ENCODE measurements at regions not wholly inside any gene's neighbourhood (a gene's known extent, or its start where the extent isn't known, plus 50 kb on each side); places are given as distances from the start of the nearest gene placed in this dataset.

- no peak for ATAC-seq
- Mint-ChIP-seq H3K4me3 (no peak overlapping the region), H3K36me3 (no peaks in the 10 kb centered on the region), H3K27ac (no peak overlapping the region), H3K4me1 (no peaks in the 10 kb centered on the region), H3K9me3 (peaks cover 5% of the 10 kb centered on the region)
- no peak for DNase-seq (ENCODE audit: low spot score in 2 of 2)
These were observed 426.6 kb upstream of the ATP11B start for GRCh38 chr3:182366746-182367145.

GRCh38 chr3:182369861-182370260 lies 423.4 kb upstream of the ATP11B start:
- H3K9me3 Mint-ChIP-seq = peaks cover 4% of the 10 kb centered on the region
- no peaks in the 10 kb centered on the region for H3K4me1 Mint-ChIP-seq
- no peak overlapping the region for H3K4me3 Mint-ChIP-seq
- H3K27ac Mint-ChIP-seq = no peak overlapping the region
- DNase-seq (ENCODE audit: low spot score in 2 of 2) = no peak
- no peak for ATAC-seq
- no peaks in the 10 kb centered on the region for H3K36me3 Mint-ChIP-seq

- Mint-ChIP-seq H3K4me1 (no peaks in the 10 kb centered on the region), H3K9me3 (peaks cover 4% of the 10 kb centered on the region), H3K36me3 (no peaks in the 10 kb centered on the region), H3K4me3 (no peak overlapping the region), H3K27ac (no peak overlapping the region)
- DNase-seq (ENCODE audit: low spot score in 2 of 2) (no peak), ATAC-seq (no peak)
These were observed 422.4 kb upstream of the ATP11B start for GRCh38 chr3:182370949-182371348.

- H3K27ac Mint-ChIP-seq = no peak overlapping the region
- no peaks in the 10 kb centered on the region for H3K4me1 Mint-ChIP-seq
- H3K9me3 Mint-ChIP-seq = peaks cover 2% of the 10 kb centered on the region
- no peak for ATAC-seq
- no peak for DNase-seq (ENCODE audit: low spot score in 2 of 2)
- H3K36me3 Mint-ChIP-seq = no peaks in the 10 kb centered on the region
- no peak overlapping the region for H3K4me3 Mint-ChIP-seq
These were observed 417.4 kb upstream of the ATP11B start for GRCh38 chr3:182375916-182376315.

- H3K27ac Mint-ChIP-seq = no peak overlapping the region
- no peaks in the 10 kb centered on the region for H3K9me3 Mint-ChIP-seq
- ATAC-seq = no peak
- no peaks in the 10 kb centered on the region for H3K4me1 Mint-ChIP-seq
- no peak for DNase-seq (ENCODE audit: low spot score in 2 of 2)
- no peaks in the 10 kb centered on the region for H3K36me3 Mint-ChIP-seq
- H3K4me3 Mint-ChIP-seq = no peak overlapping the region
These were observed 411.0 kb upstream of the ATP11B start for GRCh38 chr3:182382112-182382857.

- H3K27ac Mint-ChIP-seq = no peak overlapping the region
- DNase-seq (ENCODE audit: low spot score in 2 of 2) (no peak), ATAC-seq (no peak)
- no peaks in the 10 kb centered on the region for H3K4me1 Mint-ChIP-seq
- H3K36me3 Mint-ChIP-seq = no peaks in the 10 kb centered on the region
- peaks cover 3% of the 10 kb centered on the region for H3K9me3 Mint-ChIP-seq
- H3K4me3 Mint-ChIP-seq = no peak overlapping the region
These were observed 409.1 kb upstream of the ATP11B start for GRCh38 chr3:182384221-182384620.

- ATAC-seq = no peak
These were observed 407.9 kb upstream of the ATP11B start for GRCh38 chr3:182385356-182385755.

GRCh38 chr3:182388506-182388905 lies 404.8 kb upstream of the ATP11B start:
- no peaks in the 10 kb centered on the region for H3K4me1 Mint-ChIP-seq

More at GRCh38 chr3:182385356-182385755, 407.9 kb upstream of the ATP11B start:
- no peak overlapping the region for H3K27ac Mint-ChIP-seq
- H3K4me3 Mint-ChIP-seq = no peak overlapping the region
- peaks cover 3% of the 10 kb centered on the region for H3K9me3 Mint-ChIP-seq
- no peaks in the 10 kb centered on the region for H3K4me1 Mint-ChIP-seq
- DNase-seq (ENCODE audit: low spot score in 2 of 2) = no peak
- H3K36me3 Mint-ChIP-seq = no peaks in the 10 kb centered on the region

GRCh38 chr3:182389071-182389815 lies 404.1 kb upstream of the ATP11B start:
- H3K9me3 Mint-ChIP-seq = peaks cover 3% of the 10 kb centered on the region
- no peak overlapping the region for H3K27ac Mint-ChIP-seq
- no peaks in the 10 kb centered on the region for H3K36me3 Mint-ChIP-seq

More at GRCh38 chr3:182388506-182388905, 404.8 kb upstream of the ATP11B start:
- DNase-seq (ENCODE audit: low spot score in 2 of 2) (no peak), ATAC-seq (no peak)
- no peak overlapping the region for H3K27ac Mint-ChIP-seq
- H3K4me3 Mint-ChIP-seq = no peak overlapping the region
- peaks cover 3% of the 10 kb centered on the region for H3K9me3 Mint-ChIP-seq
- no peaks in the 10 kb centered on the region for H3K36me3 Mint-ChIP-seq

GRCh38 chr3:182390421-182390820 lies 402.9 kb upstream of the ATP11B start:
- H3K36me3 Mint-ChIP-seq = no peaks in the 10 kb centered on the region
- no peaks in the 10 kb centered on the region for H3K4me1 Mint-ChIP-seq
- H3K4me3 Mint-ChIP-seq = no peak overlapping the region
- ATAC-seq (no peak), DNase-seq (ENCODE audit: low spot score in 2 of 2) (no peak)
- peaks cover 3% of the 10 kb centered on the region for H3K9me3 Mint-ChIP-seq
- no peak overlapping the region for H3K27ac Mint-ChIP-seq

More at GRCh38 chr3:182389071-182389815, 404.1 kb upstream of the ATP11B start:
- DNase-seq (ENCODE audit: low spot score in 2 of 2) (no peak), ATAC-seq (no peak)
- no peaks in the 10 kb centered on the region for H3K4me1 Mint-ChIP-seq
- H3K4me3 Mint-ChIP-seq = no peak overlapping the region

GRCh38 chr3:182392182-182392937 lies 400.9 kb upstream of the ATP11B start:
- Mint-ChIP-seq H3K9me3 (peaks cover 6% of the 10 kb centered on the region), H3K27ac (no peak overlapping the region), H3K36me3 (no peaks in the 10 kb centered on the region), H3K4me1 (no peaks in the 10 kb centered on the region), H3K4me3 (no peak overlapping the region)
- no peak for ATAC-seq
- DNase-seq (ENCODE audit: low spot score in 2 of 2) = no peak

- H3K9me3 Mint-ChIP-seq = peaks cover 6% of the 10 kb centered on the region
- no peaks in the 10 kb centered on the region for H3K4me1 Mint-ChIP-seq
- no peak overlapping the region for H3K4me3 Mint-ChIP-seq
- no peak for DNase-seq (ENCODE audit: low spot score in 2 of 2)
- no peaks in the 10 kb centered on the region for H3K36me3 Mint-ChIP-seq
- H3K27ac Mint-ChIP-seq = no peak overlapping the region
- no peak for ATAC-seq
These were observed 400.2 kb upstream of the ATP11B start for GRCh38 chr3:182393151-182393550.

GRCh38 chr3:182393830-182394367 lies 399.4 kb upstream of the ATP11B start:
- no peaks in the 10 kb centered on the region for H3K36me3 Mint-ChIP-seq
- peaks cover 5% of the 10 kb centered on the region for H3K9me3 Mint-ChIP-seq
- no peak overlapping the region for H3K27ac Mint-ChIP-seq

GRCh38 chr3:182397164-182397563 lies 396.1 kb upstream of the ATP11B start:
- H3K36me3 Mint-ChIP-seq = no peaks in the 10 kb centered on the region
- H3K9me3 Mint-ChIP-seq = peaks cover 8% of the 10 kb centered on the region
- no peak overlapping the region for H3K27ac Mint-ChIP-seq
- H3K4me3 Mint-ChIP-seq = no peak overlapping the region
- DNase-seq (ENCODE audit: low spot score in 2 of 2) (no peak), ATAC-seq (no peak)
- H3K4me1 Mint-ChIP-seq = no peaks in the 10 kb centered on the region

More at GRCh38 chr3:182393830-182394367, 399.4 kb upstream of the ATP11B start:
- DNase-seq (ENCODE audit: low spot score in 2 of 2) (no peak), ATAC-seq (no peak)
- Mint-ChIP-seq H3K4me1 (no peaks in the 10 kb centered on the region), H3K4me3 (no peak overlapping the region)
